IMR-90 (cell line): ENCODE measurements at regions not wholly inside any gene's neighbourhood (a gene's known extent, or its start where the extent isn't known, plus 50 kb on each side); places are given as distances from the start of the nearest gene placed in this dataset.

Source experiments
- ATAC-seq: fragments of 200-7000 bp; cut with Tn5 transposase; 2 replicates; pipeline ENCODE4 v1.9.1; 2020; ENCODE audit warnings: low read depth, mild to moderate bottlenecking, moderate library complexity
- BruUV-seq: library from RNA; stranded (reverse); fragments of 400-500 nt; replicated peaks from 2 replicates; lab custom pipeline; 2021; lab: Mats Ljungman, UMichigan
- CTCF ChIA-PET: fragments of 300-600 bp; formaldehyde crosslinking; extraction: SDS; loops from one replicate; lab custom pipeline; 2021; ENCODE audit warnings: antibody characterized with exemption; lab: Yijun Ruan, JAX
- POLR2A ChIA-PET: fragments of 300-600 bp; sonication (Branson Sonifier 250); formaldehyde crosslinking; loops from one replicate; lab custom pipeline; 2022; ENCODE audit warnings: antibody characterized with exemption; ENCODE audit not compliant: unreplicated experiment; lab: Charles Lee
- DNase-seq: peaks from one replicate; pipeline ENCODE4 v3.0.0; 2013
- H2AFZ ChIP-seq: replicated peaks from 2 replicates; pipeline ENCODE3; 2013; ENCODE audit warnings: low read length, mild to moderate bottlenecking; ENCODE audit not compliant: poor library complexity
- H2AK5ac ChIP-seq: 2 replicates; pipeline ENCODE4 v1.6.1; 2013; ENCODE audit warnings: low read depth, low read length, inconsistent platforms
- H2AK9ac ChIP-seq: replicated peaks from 2 replicates; pipeline ENCODE3; 2013; ENCODE audit warnings: mild to moderate bottlenecking, low read depth, low read length, moderate library complexity; ENCODE audit not compliant: poor library complexity
- H2BK120ac ChIP-seq: 2 replicates; pipeline ENCODE4 v1.6.1; 2013; ENCODE audit warnings: low read depth, low read length, inconsistent platforms
- H2BK15ac ChIP-seq: 3 replicates; pipeline ENCODE4 v1.6.1; 2013; ENCODE audit warnings: low read depth, low read length, inconsistent platforms
- H2BK20ac ChIP-seq: 2 replicates; pipeline ENCODE4 v1.6.1; 2013; ENCODE audit warnings: low read depth, mild to moderate bottlenecking, inconsistent platforms, low read length, moderate library complexity
- H2BK5ac ChIP-seq: 2 replicates; pipeline ENCODE4 v1.6.1; 2013; ENCODE audit warnings: mild to moderate bottlenecking, low read depth, low read length, inconsistent platforms; ENCODE audit not compliant: poor library complexity, severe bottlenecking
- H3K14ac ChIP-seq: replicated peaks from 2 replicates; pipeline ENCODE4 v1.6.1; 2013; ENCODE audit warnings: low read depth, low read length, inconsistent platforms
- H3K18ac ChIP-seq: 2 replicates; pipeline ENCODE4 v1.6.1; 2013; ENCODE audit warnings: low read depth, low read length, control low read depth
- H3K23ac ChIP-seq: 2 replicates; pipeline ENCODE4 v1.6.1; 2013; ENCODE audit warnings: low read depth, low read length, inconsistent platforms
- H3K27ac ChIP-seq: 2 replicates; pipeline ENCODE4 v1.5.1; 2013; ENCODE audit warnings: mild to moderate bottlenecking, control low read depth, low read length; ENCODE audit not compliant: insufficient read depth
- H3K27me3 ChIP-seq: 2 replicates; pipeline ENCODE4 v1.6.1; 2013; ENCODE audit warnings: low read length; ENCODE audit not compliant: control insufficient read depth, insufficient read depth
- H3K36me3 ChIP-seq: 2 replicates; pipeline ENCODE4 v1.6.1; 2013; ENCODE audit warnings: low read length, mixed read lengths; ENCODE audit not compliant: control insufficient read depth, insufficient read depth
- H3K4ac ChIP-seq: 2 replicates; pipeline ENCODE4 v1.6.1; 2013; ENCODE audit warnings: low read depth, low read length, inconsistent platforms
- H3K4me1 ChIP-seq: 2 replicates; pipeline ENCODE4 v1.6.1; 2013; ENCODE audit warnings: low read length, mixed read lengths; ENCODE audit not compliant: control insufficient read depth, insufficient read depth
- H3K4me2 ChIP-seq: 2 replicates; pipeline ENCODE4 v1.6.1; 2013; ENCODE audit warnings: low read depth, mild to moderate bottlenecking, control low read depth, low read length, moderate library complexity
- H3K4me3 ChIP-seq: 2 replicates; pipeline ENCODE4 v1.5.1; 2013; ENCODE audit warnings: low read depth, mild to moderate bottlenecking, control low read depth, low read length, moderate library complexity; ENCODE audit not compliant: insufficient read depth
- H3K56ac ChIP-seq: 2 replicates; pipeline ENCODE4 v1.6.1; 2013; ENCODE audit warnings: low read length, inconsistent platforms; ENCODE audit not compliant: insufficient read depth; ENCODE audit errors: extremely low read depth
- H3K79me1 ChIP-seq, 2 experiments: 2 replicates each; pipeline ENCODE4 v1.6.1; 2013; ENCODE audit warnings: low read length in 2 of 2, inconsistent platforms in 1 of 2, low read depth in 1 of 2
- H3K9ac ChIP-seq: 2 replicates; pipeline ENCODE4 v1.6.1; 2013; ENCODE audit warnings: low read depth, low read length, control low read depth
- H3K9me1 ChIP-seq: 2 replicates; pipeline ENCODE4 v1.6.1; 2013; ENCODE audit warnings: low read length, inconsistent platforms; ENCODE audit not compliant: insufficient read depth
- H3K9me3 ChIP-seq: 2 replicates; pipeline ENCODE4 v1.6.1; 2013; ENCODE audit warnings: low read length; ENCODE audit not compliant: control insufficient read depth, insufficient read depth
- H4K20me1 ChIP-seq: 2 replicates; pipeline ENCODE4 v1.6.1; 2013; ENCODE audit warnings: low read length, inconsistent platforms; ENCODE audit not compliant: insufficient read depth
- H4K5ac ChIP-seq: 2 replicates; pipeline ENCODE4 v1.6.1; 2013; ENCODE audit warnings: mild to moderate bottlenecking, low read depth, low read length, control low read depth
- H4K8ac ChIP-seq, 2 experiments: 2 replicates each; pipeline ENCODE4 v1.6.1; 2013; ENCODE audit warnings: low read depth in 2 of 2, low read length in 2 of 2, control low read depth in 1 of 2, inconsistent platforms in 1 of 2
- H4K91ac ChIP-seq: 2 replicates; pipeline ENCODE4 v1.6.1; 2013; ENCODE audit warnings: low read depth, low read length, inconsistent platforms; ENCODE audit not compliant: insufficient read depth
- BHLHE40 ChIP-seq: fragments of 150-350 bp; IDR thresholded peaks from 2 replicates; pipeline ENCODE4 v1.6.1; 2016; ENCODE audit warnings: mild to moderate bottlenecking, low read depth, low read length
- CHD1 ChIP-seq: IDR thresholded peaks from 2 replicates; pipeline ENCODE4 v1.6.1; 2012; ENCODE audit warnings: low read depth, low read length, improper control_type of control experiment
- CTCF ChIP-seq: conservative IDR thresholded peaks from 2 replicates; pipeline ENCODE4 v1.5.1; 2012; ENCODE audit warnings: mild to moderate bottlenecking, low read depth, low read length, improper control_type of control experiment
- NFE2L2 ChIP-seq: fragments of 150-350 bp; IDR thresholded peaks from 2 replicates; pipeline ENCODE4 v1.6.1; 2016; ENCODE audit warnings: low read depth, mild to moderate bottlenecking, low read length
- POLR2A ChIP-seq: IDR thresholded peaks from 2 replicates; pipeline ENCODE4 v1.6.1; 2012; ENCODE audit warnings: mild to moderate bottlenecking, low read depth, low read length
- RAD21 ChIP-seq: IDR thresholded peaks from 2 replicates; pipeline ENCODE4 v1.6.1; 2012; ENCODE audit warnings: low read length, improper control_type of control experiment
- SMC3 ChIP-seq: fragments of 150-350 bp; IDR thresholded peaks from 2 replicates; pipeline ENCODE4 v1.6.1; 2016; ENCODE audit warnings: low read depth, mild to moderate bottlenecking, antibody characterized with exemption, low read length, moderate library complexity
- USF2 ChIP-seq: fragments of 150-350 bp; IDR thresholded peaks from 2 replicates; pipeline ENCODE4 v1.6.1; 2017; ENCODE audit warnings: mild to moderate bottlenecking, antibody characterized with exemption, low read length, low read depth
- WGBS, 2 experiments: methylation state at CpG; one replicate each; pipeline versions ENCODE4 v1.1.5 to v1.1.7; 2013; ENCODE audit warnings: missing lambda C conversion rate in 2 of 2; ENCODE audit not compliant: insufficient read length in 1 of 2; ENCODE audit errors: extremely low coverage in 2 of 2; 5-methylcytosine and 5-hydroxymethylcytosine counted together
- dilution Hi-C: fragments of 300-500 bp; cut with HindIII; formaldehyde crosslinking; loops from one replicate; pipeline ENCODE4 v1.14.3; 2018; ENCODE audit warnings: low sequenced_read_pairs; ENCODE audit not compliant: unreplicated experiment
- in situ Hi-C: fragments of 300-500 bp; cut with MboI; formaldehyde crosslinking; loops from 3 replicates; pipeline ENCODE4 v1.14.3; 2019; ENCODE audit warnings: low sequenced_read_pairs, inconsistent platforms, mixed read lengths
- intact Hi-C: fragments of 100-400 bp; cut with micrococcal nuclease; formaldehyde crosslinking; loops from 2 replicates; pipeline ENCODE4 v1.10.0; 2022

- no peaks in the 10 kb centered on the region for H3K79me1 ChIP-seq
- H2AFZ ChIP-seq: no peak overlapping the region
- no peak overlapping the region for H4K8ac ChIP-seq
- H3K9ac ChIP-seq: no peak overlapping the region
- H4K5ac ChIP-seq: no peak overlapping the region
- dilution Hi-C loops (no loop called here), intact Hi-C loops (no loop called here), in situ Hi-C loops (no loop called here)
- no peak overlapping the region for H2BK20ac ChIP-seq
- DNase-seq: no peak
- ChIA-PET POLR2A (no interaction called here), CTCF (no interaction called here)
- no peaks in the 10 kb centered on the region for H3K36me3 ChIP-seq
- H3K4me1 ChIP-seq: no peaks in the 10 kb centered on the region
- no peaks in the 10 kb centered on the region for H3K9me1 ChIP-seq
- H2BK15ac ChIP-seq: no peak overlapping the region
- TF ChIP-seq NFE2L2 (no peak), CTCF (no peak), CHD1 (no peak), USF2 (no peak), POLR2A (no peak), BHLHE40 (no peak), SMC3 (no peak), RAD21 (no peak)
- no peak overlapping the region for H2AK9ac ChIP-seq
- WGBS, 2 experiments: 60% methylated on average over 1 of the region's 5 CpGs; no CpG with 5 or more reads in 1 of the 2 experiments
- H3K14ac ChIP-seq: no peak overlapping the region
- no peak overlapping the region for H3K4me2 ChIP-seq
- H3K4me3 ChIP-seq: no peak overlapping the region
- peaks cover 4% of the 10 kb centered on the region for H3K27me3 ChIP-seq
- no peaks in the 10 kb centered on the region for H3K9me3 ChIP-seq
- no TSS peak for BruUV-seq
- H2AK5ac ChIP-seq: no peak overlapping the region
- H2BK120ac ChIP-seq: no peak overlapping the region
- H3K18ac ChIP-seq: no peak overlapping the region
- no peak overlapping the region for H3K27ac ChIP-seq
- no peak overlapping the region for H3K4ac ChIP-seq
- no peak overlapping the region for H3K56ac ChIP-seq
- no peaks in the 10 kb centered on the region for H4K20me1 ChIP-seq
- no peak overlapping the region for H3K23ac ChIP-seq
- ATAC-seq: no peak
- no peak overlapping the region for H2BK5ac ChIP-seq
- no peak overlapping the region for H4K91ac ChIP-seq
These were observed 113.3 kb upstream of the ALX4 start for GRCh38 chr11:44423289-44423688.
